ENCODE measurements at regions not wholly inside any gene's neighbourhood (a gene's known extent, or its start where the extent isn't known, plus 50 kb on each side); places are given as distances from the start of the nearest gene placed in this dataset.

DNA sequence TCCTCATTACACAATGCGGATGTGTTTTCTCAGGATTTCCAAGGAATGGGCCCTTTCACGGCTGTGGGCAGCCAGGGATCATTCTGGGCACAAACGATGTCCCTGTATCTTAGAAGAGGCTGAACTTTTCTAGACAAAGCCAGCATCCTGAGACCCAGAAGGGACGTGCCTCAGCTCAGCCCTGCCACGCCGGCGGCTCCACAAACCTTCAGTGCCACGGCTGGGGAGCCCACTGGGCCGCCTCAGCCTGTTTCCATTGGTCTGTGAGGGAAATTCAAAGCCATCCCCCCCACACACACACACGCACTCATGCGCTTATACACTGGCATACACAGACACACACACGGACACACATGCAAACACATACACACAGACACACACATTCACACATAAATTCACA is 344.9 kb upstream of the MKI67 start:
- TF ChIP-seq POLR2A (IDR thresholded peaks at IDR 0.05): no peak
- TF ChIP-seq, protein P1, sequence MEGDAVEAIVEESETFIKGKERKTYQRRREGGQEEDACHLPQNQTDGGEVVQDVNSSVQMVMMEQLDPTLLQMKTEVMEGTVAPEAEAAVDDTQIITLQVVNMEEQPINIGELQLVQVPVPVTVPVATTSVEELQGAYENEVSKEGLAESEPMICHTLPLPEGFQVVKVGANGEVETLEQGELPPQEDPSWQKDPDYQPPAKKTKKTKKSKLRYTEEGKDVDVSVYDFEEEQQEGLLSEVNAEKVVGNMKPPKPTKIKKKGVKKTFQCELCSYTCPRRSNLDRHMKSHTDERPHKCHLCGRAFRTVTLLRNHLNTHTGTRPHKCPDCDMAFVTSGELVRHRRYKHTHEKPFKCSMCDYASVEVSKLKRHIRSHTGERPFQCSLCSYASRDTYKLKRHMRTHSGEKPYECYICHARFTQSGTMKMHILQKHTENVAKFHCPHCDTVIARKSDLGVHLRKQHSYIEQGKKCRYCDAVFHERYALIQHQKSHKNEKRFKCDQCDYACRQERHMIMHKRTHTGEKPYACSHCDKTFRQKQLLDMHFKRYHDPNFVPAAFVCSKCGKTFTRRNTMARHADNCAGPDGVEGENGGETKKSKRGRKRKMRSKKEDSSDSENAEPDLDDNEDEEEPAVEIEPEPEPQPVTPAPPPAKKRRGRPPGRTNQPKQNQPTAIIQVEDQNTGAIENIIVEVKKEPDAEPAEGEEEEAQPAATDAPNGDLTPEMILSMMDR (IDR thresholded peaks at IDR 0.05): no peak

Measured in uterus (tissue), 2 donors.